Loucy (cell line): ENCODE measurements at regions not wholly inside any gene's neighbourhood (a gene's known extent, or its start where the extent isn't known, plus 50 kb on each side); places are given as distances from the start of the nearest gene placed in this dataset.

Experiments used
- H2AFZ ChIP-seq: fragments of 200-600 bp; sonication (generic); 2 replicates; pipeline ENCODE4 v1.6.0; 2016; ENCODE audit warnings: antibody characterized with exemption, mild to moderate bottlenecking, low read length, moderate library complexity
- H3F3A ChIP-seq: fragments of 200-600 bp; 2 replicates; pipeline ENCODE4 v1.6.0; 2016; ENCODE audit warnings: antibody characterized with exemption, low read depth, mild to moderate bottlenecking
- H3K27me3 ChIP-seq: fragments of 200-600 bp; sonication (generic); 2 replicates; pipeline ENCODE4 v1.6.1; 2014; ENCODE audit warnings: low read length, mild to moderate bottlenecking; ENCODE audit not compliant: insufficient read depth, poor library complexity, severe bottlenecking
- H3K36me3 ChIP-seq: fragments of 200-600 bp; sonication (generic); 2 replicates; pipeline ENCODE4 v1.6.1; 2016; ENCODE audit warnings: low read length; ENCODE audit not compliant: insufficient read depth
- H3K4me1 ChIP-seq: fragments of 200-600 bp; sonication (generic); 2 replicates; pipeline ENCODE4 v1.5.1; 2014; ENCODE audit warnings: low read length, mild to moderate bottlenecking; ENCODE audit not compliant: insufficient read depth, poor library complexity, severe bottlenecking
- H3K4me2 ChIP-seq: fragments of 200-600 bp; sonication (generic); 2 replicates; pipeline ENCODE4 v1.6.0; 2014; ENCODE audit warnings: antibody characterized with exemption, low read length, low read depth, mild to moderate bottlenecking; ENCODE audit not compliant: poor library complexity, severe bottlenecking
- H3K4me3 ChIP-seq: fragments of 200-600 bp; sonication (generic); 2 replicates; pipeline ENCODE4 v1.5.1; 2014; ENCODE audit warnings: low read length, mild to moderate bottlenecking, mixed read lengths; ENCODE audit not compliant: poor library complexity, severe bottlenecking
- H3K79me2 ChIP-seq: fragments of 200-600 bp; sonication (generic); 2 replicates; pipeline ENCODE4 v1.6.1; 2014; ENCODE audit warnings: low read length; ENCODE audit not compliant: insufficient read depth
- H3K9ac ChIP-seq: fragments of 200-600 bp; sonication (generic); 2 replicates; pipeline ENCODE4 v1.6.0; 2014; ENCODE audit warnings: mild to moderate bottlenecking, low read depth, low read length, moderate library complexity; ENCODE audit not compliant: poor library complexity, severe bottlenecking
- H3K9me2 ChIP-seq: fragments of 200-600 bp; sonication (generic); replicated peaks from 2 replicates; pipeline ENCODE4 v1.6.1; 2016; ENCODE audit warnings: low read depth, low read length, mixed read lengths
- H3K9me3 ChIP-seq: fragments of 200-600 bp; sonication (generic); 2 replicates; pipeline ENCODE4 v1.6.1; 2014; ENCODE audit warnings: mild to moderate bottlenecking, antibody characterized with exemption, low read length, low read depth; ENCODE audit not compliant: insufficient read depth
- H4K20me1 ChIP-seq: fragments of 200-600 bp; sonication (generic); 2 replicates; pipeline ENCODE4 v1.6.0; 2014; ENCODE audit warnings: antibody characterized with exemption, low read length, mild to moderate bottlenecking; ENCODE audit not compliant: insufficient read depth, poor library complexity, severe bottlenecking
- EZH2phosphoT487 ChIP-seq: fragments of 200-600 bp; IDR thresholded peaks from 2 replicates; pipeline ENCODE4 v1.6.1; 2018; ENCODE audit warnings: antibody characterized with exemption, mild to moderate bottlenecking, moderate library complexity, borderline replicate concordance
- TF ChIP-seq, protein P1 (sequence below): fragments of 200-600 bp; sonication (generic); conservative IDR thresholded peaks from 2 replicates; pipeline ENCODE4 v1.5.1; 2014; ENCODE audit warnings: mild to moderate bottlenecking, antibody characterized with exemption, low read length

DNA sequence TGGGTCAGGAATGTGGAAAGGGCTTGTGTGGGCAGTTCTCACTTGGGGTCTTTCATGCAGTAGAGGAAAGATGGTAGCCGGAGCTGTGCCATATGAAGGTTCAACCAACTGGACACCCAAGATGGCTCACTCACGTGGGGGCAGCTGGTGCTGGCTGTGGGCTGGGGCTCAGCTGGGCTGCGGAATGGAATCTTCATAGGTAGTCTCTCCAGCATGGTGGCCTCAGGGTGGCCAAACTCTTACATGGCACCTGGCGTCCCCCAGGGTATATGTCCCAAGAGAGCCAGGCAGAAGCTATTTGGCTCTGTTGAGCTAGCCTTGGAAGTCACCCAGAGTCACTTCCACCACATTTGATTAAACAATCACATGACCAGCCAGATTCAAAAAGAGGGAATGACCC lies 163.1 kb upstream of the KLHL29 start:
- H4K20me1 ChIP-seq, result no peaks in the 10 kb centered on the region
- H3K79me2 ChIP-seq, result no peaks in the 10 kb centered on the region
- H3K27me3 ChIP-seq, result no peaks in the 10 kb centered on the region
- H3K9me2 ChIP-seq, result no peaks in the 10 kb centered on the region
- H3K4me2 ChIP-seq, result no peak overlapping the region
- TF ChIP-seq, protein P1, sequence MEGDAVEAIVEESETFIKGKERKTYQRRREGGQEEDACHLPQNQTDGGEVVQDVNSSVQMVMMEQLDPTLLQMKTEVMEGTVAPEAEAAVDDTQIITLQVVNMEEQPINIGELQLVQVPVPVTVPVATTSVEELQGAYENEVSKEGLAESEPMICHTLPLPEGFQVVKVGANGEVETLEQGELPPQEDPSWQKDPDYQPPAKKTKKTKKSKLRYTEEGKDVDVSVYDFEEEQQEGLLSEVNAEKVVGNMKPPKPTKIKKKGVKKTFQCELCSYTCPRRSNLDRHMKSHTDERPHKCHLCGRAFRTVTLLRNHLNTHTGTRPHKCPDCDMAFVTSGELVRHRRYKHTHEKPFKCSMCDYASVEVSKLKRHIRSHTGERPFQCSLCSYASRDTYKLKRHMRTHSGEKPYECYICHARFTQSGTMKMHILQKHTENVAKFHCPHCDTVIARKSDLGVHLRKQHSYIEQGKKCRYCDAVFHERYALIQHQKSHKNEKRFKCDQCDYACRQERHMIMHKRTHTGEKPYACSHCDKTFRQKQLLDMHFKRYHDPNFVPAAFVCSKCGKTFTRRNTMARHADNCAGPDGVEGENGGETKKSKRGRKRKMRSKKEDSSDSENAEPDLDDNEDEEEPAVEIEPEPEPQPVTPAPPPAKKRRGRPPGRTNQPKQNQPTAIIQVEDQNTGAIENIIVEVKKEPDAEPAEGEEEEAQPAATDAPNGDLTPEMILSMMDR, result no peak
- no peak for TF ChIP-seq EZH2phosphoT487
- no peak overlapping the region for H2AFZ ChIP-seq
- H3K9ac ChIP-seq, result no peak overlapping the region
- H3K36me3 ChIP-seq, result no peaks in the 10 kb centered on the region
- no peaks in the 10 kb centered on the region for H3F3A ChIP-seq
- H3K4me3 ChIP-seq, result no peak overlapping the region
- no peaks in the 10 kb centered on the region for H3K9me3 ChIP-seq
- no peaks in the 10 kb centered on the region for H3K4me1 ChIP-seq

DNA sequence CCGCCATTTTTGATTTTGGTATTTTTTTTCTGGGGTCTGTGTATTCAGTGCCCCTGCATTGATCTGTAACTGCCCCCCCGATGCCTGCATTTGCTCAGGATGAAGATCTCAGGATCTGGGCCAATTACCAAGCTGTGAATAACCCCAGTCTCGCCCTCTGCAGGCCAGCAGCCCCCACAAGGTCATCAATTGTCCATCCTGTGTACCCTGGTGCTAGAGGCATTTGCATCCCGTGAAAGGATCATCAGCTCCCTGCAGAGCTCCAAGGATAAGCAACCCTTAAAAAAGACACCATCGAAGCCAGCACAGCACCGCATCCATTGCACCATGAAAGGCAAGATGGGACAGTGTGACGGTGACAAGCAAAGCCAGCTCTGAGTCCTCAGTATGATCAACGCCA lies 154.1 kb upstream of the KLHL29 start:
- Histone ChIP-seq H3F3A (no peaks in the 10 kb centered on the region), H3K4me2 (no peak overlapping the region), H3K9me2 (no peaks in the 10 kb centered on the region), H3K36me3 (no peaks in the 10 kb centered on the region), H3K9me3 (peaks cover 3% of the 10 kb centered on the region; the same call in 1 of the 2 replicates), H3K9ac (no peak overlapping the region), H3K4me1 (no peaks in the 10 kb centered on the region), H2AFZ (no peak overlapping the region), H4K20me1 (no peaks in the 10 kb centered on the region), H3K4me3 (no peak overlapping the region), H3K79me2 (no peaks in the 10 kb centered on the region), H3K27me3 (no peaks in the 10 kb centered on the region)
- TF ChIP-seq, protein P1, result no peak
- no peak for TF ChIP-seq EZH2phosphoT487

DNA sequence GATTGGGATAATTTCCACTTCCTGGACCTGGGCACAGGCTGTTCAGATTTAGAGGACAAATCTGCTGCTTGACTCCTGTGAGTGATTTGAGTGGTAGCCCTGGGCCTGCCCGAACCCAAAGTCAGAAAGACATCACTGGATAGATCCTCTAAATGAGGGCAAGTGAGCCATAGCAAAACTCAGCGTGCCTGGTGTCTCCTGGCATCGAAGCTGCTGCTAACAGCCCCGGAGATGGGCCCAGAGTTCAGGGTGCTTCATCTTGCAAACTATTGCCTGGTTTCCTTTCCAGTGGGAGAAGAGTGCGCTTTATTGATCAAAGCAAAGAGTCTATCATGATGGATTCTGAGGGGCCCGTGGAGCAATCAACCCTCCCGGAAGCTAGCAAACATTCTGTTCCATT lies 153.1 kb upstream of the KLHL29 start:
- no peaks in the 10 kb centered on the region for H3K9me2 ChIP-seq
- no peaks in the 10 kb centered on the region for H4K20me1 ChIP-seq
- H3K36me3 ChIP-seq, result no peaks in the 10 kb centered on the region
- H3K4me1 ChIP-seq, result no peaks in the 10 kb centered on the region
- no peak overlapping the region for H3K4me2 ChIP-seq
- H3K27me3 ChIP-seq, result no peaks in the 10 kb centered on the region
- no peak overlapping the region for H3K9ac ChIP-seq
- H3K9me3 ChIP-seq, result peaks cover 3% of the 10 kb centered on the region; the same call in 1 of the 2 replicates
- no peak for TF ChIP-seq EZH2phosphoT487
- TF ChIP-seq, protein P1, result no peak
- H2AFZ ChIP-seq, result no peak overlapping the region
- no peaks in the 10 kb centered on the region for H3K79me2 ChIP-seq
- no peak overlapping the region for H3K4me3 ChIP-seq
- no peaks in the 10 kb centered on the region for H3F3A ChIP-seq
